Esophagus muscularis mucosa (tissue), 3 donors: ENCODE measurements at regions not wholly inside any gene's neighbourhood (a gene's known extent, or its start where the extent isn't known, plus 50 kb on each side); places are given as distances from the start of the nearest gene placed in this dataset.

Source experiments
- POLR2A ChIP-seq: fragments of 450-650 bp; IDR thresholded peaks from one replicate; pipeline ENCODE4 v1.6.1; 2017; ENCODE audit warnings: antibody characterized with exemption, moderate library complexity, mild to moderate bottlenecking, low read depth
- TF ChIP-seq, protein P1 (sequence below), 3 experiments: fragments of 200-600 bp in 2 of 3; fragments of 450-650 bp in 1 of 3; sonication (generic) in 2 of 3; IDR thresholded peaks; one replicate each; pipeline ENCODE4 v1.5.1; 2017 to 2019; ENCODE audit warnings: antibody characterized with exemption in 3 of 3, mild to moderate bottlenecking in 2 of 3, moderate library complexity in 1 of 3

DNA sequence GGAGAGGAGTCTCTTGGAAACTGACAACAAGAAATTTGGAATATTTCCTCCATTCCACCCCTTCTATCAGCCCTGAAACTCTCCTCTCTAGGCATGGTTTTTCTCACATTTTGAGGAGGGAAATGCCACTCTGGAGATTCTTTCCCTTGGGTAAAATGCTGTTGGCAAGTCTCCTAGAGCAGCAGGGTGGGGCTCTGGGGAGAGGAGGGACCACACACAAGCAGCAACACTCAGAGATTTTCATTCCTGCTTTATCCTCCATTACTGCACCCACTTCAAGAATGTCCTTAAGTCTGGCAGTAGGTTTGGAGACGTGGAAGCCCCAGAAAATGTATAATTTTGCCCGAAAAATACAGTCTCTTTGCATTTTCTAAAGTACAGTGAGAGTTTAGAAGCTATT is 130.8 kb upstream of the FLRT2 start:
- TF ChIP-seq POLR2A, result no peak
- TF ChIP-seq, protein P1, sequence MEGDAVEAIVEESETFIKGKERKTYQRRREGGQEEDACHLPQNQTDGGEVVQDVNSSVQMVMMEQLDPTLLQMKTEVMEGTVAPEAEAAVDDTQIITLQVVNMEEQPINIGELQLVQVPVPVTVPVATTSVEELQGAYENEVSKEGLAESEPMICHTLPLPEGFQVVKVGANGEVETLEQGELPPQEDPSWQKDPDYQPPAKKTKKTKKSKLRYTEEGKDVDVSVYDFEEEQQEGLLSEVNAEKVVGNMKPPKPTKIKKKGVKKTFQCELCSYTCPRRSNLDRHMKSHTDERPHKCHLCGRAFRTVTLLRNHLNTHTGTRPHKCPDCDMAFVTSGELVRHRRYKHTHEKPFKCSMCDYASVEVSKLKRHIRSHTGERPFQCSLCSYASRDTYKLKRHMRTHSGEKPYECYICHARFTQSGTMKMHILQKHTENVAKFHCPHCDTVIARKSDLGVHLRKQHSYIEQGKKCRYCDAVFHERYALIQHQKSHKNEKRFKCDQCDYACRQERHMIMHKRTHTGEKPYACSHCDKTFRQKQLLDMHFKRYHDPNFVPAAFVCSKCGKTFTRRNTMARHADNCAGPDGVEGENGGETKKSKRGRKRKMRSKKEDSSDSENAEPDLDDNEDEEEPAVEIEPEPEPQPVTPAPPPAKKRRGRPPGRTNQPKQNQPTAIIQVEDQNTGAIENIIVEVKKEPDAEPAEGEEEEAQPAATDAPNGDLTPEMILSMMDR (IDR thresholded peaks at IDR 0.05), result no peak
